ENCODE measurements at regions not wholly inside any gene's neighbourhood (a gene's known extent, or its start where the extent isn't known, plus 50 kb on each side); places are given as distances from the start of the nearest gene placed in this dataset.

GRCh38 chr1:98197356-98197755, 276.5 kb upstream of the DPYD start:
- ATAC-seq (ENCODE audit: poor library complexity) = no peak
- POLR2A ChIA-PET = no interaction called here
- Histone ChIP-seq H3K4me1 (ENCODE audit: insufficient read depth, low read length) (no peaks in the 10 kb centered on the region), H3K27ac (ENCODE audit: low read depth in 1 of 2, low read length in 2 of 2) (no peak overlapping the region), H3K36me3 (ENCODE audit: insufficient read depth, low read length) (no peaks in the 10 kb centered on the region), H3K27me3 (ENCODE audit: control insufficient read depth in 1 of 2, insufficient read depth in 2 of 2, low read length in 2 of 2) (no peaks in the 10 kb centered on the region), H3K9me3 (ENCODE audit: control insufficient read depth in 1 of 2, insufficient read depth in 1 of 2, low read length in 2 of 2) (no peaks in the 10 kb centered on the region), H3K4me3 (ENCODE audit: low read length) (no peak overlapping the region)
- Mint-ChIP-seq H3K4me1 (ENCODE audit: low read depth) (no peaks in the 10 kb centered on the region), H3K9me3 (no peaks in the 10 kb centered on the region), H3K4me3 (no peak overlapping the region), H3K27me3 (no peaks in the 10 kb centered on the region), H3K36me3 (ENCODE audit: low read depth) (no peaks in the 10 kb centered on the region), H3K27ac (no peak overlapping the region)
- intact Hi-C loops (cut with DNase I, micrococcal nuclease) = no loop called here
- no peak for TF ChIP-seq CTCF (IDR thresholded peaks at IDR 0.05)
- no peak for DNase-seq
- CTCF ChIA-PET = no interaction called here

GRCh38 chr1:98196012-98196411, 275.2 kb upstream of the DPYD start:
- CTCF ChIA-PET = no interaction called here
- Histone ChIP-seq H3K4me1 (ENCODE audit: insufficient read depth, low read length) (no peaks in the 10 kb centered on the region), H3K36me3 (ENCODE audit: insufficient read depth, low read length) (no peaks in the 10 kb centered on the region), H3K27me3 (ENCODE audit: control insufficient read depth in 1 of 2, insufficient read depth in 2 of 2, low read length in 2 of 2) (no peaks in the 10 kb centered on the region), H3K4me3 (ENCODE audit: low read length) (no peak overlapping the region), H3K9me3 (ENCODE audit: control insufficient read depth in 1 of 2, insufficient read depth in 1 of 2, low read length in 2 of 2) (no peaks in the 10 kb centered on the region), H3K27ac (ENCODE audit: low read depth in 1 of 2, low read length in 2 of 2) (no peak overlapping the region)
- no peaks in the 10 kb centered on the region for H3K9me3 Mint-ChIP-seq
- no peak for DNase-seq
- POLR2A ChIA-PET = no interaction called here
- intact Hi-C loops (cut with DNase I, micrococcal nuclease) = no loop called here
- no peak for TF ChIP-seq CTCF (IDR thresholded peaks at IDR 0.05)
- no peaks in the 10 kb centered on the region for H3K36me3 Mint-ChIP-seq (ENCODE audit: low read depth)
- H3K27ac Mint-ChIP-seq = no peak overlapping the region
- no peaks in the 10 kb centered on the region for H3K27me3 Mint-ChIP-seq
- H3K4me1 Mint-ChIP-seq (ENCODE audit: low read depth) = no peaks in the 10 kb centered on the region
- ATAC-seq (ENCODE audit: poor library complexity) = no peak
- no peak overlapping the region for H3K4me3 Mint-ChIP-seq

GRCh38 chr1:98188774-98189173, 267.9 kb upstream of the DPYD start:
- no peaks in the 10 kb centered on the region for H3K36me3 Mint-ChIP-seq (ENCODE audit: low read depth)
- no peaks in the 10 kb centered on the region for H3K36me3 ChIP-seq (ENCODE audit: insufficient read depth, low read length)
- no peaks in the 10 kb centered on the region for H3K9me3 Mint-ChIP-seq
- H3K27me3 ChIP-seq (ENCODE audit: control insufficient read depth in 1 of 2, insufficient read depth in 2 of 2, low read length in 2 of 2) = no peaks in the 10 kb centered on the region
- H3K9me3 ChIP-seq (ENCODE audit: control insufficient read depth in 1 of 2, insufficient read depth in 1 of 2, low read length in 2 of 2) = no peaks in the 10 kb centered on the region
- H3K27me3 Mint-ChIP-seq = no peaks in the 10 kb centered on the region
- no peak overlapping the region for H3K4me3 Mint-ChIP-seq
- H3K27ac Mint-ChIP-seq = no peak overlapping the region
- no peaks in the 10 kb centered on the region for H3K4me1 ChIP-seq (ENCODE audit: insufficient read depth, low read length)
- CTCF ChIA-PET = no interaction called here
- no peak for DNase-seq
- no peak for TF ChIP-seq CTCF (IDR thresholded peaks at IDR 0.05)
- H3K27ac ChIP-seq (ENCODE audit: low read depth in 1 of 2, low read length in 2 of 2) = no peak overlapping the region
- POLR2A ChIA-PET = no interaction called here
- intact Hi-C loops (cut with DNase I, micrococcal nuclease) = no loop called here
- no peak overlapping the region for H3K4me3 ChIP-seq (ENCODE audit: low read length)
- H3K4me1 Mint-ChIP-seq (ENCODE audit: low read depth) = no peaks in the 10 kb centered on the region
- no peak for ATAC-seq (ENCODE audit: poor library complexity)

All from CD4-positive, alpha-beta T cell (primary cell).